ENCODE measurements at regions not wholly inside any gene's neighbourhood (a gene's known extent, or its start where the extent isn't known, plus 50 kb on each side); places are given as distances from the start of the nearest gene placed in this dataset.
"Not testable (repeated sequence)": the region's sequence is repeated elsewhere in the genome, so short reads cannot be mapped to it uniquely, and the experiment has no call there.

GRCh38 chr11:128157423-128158298, 429.7 kb downstream of the ETS1 start:
- no peak for DNase-seq (ENCODE audit: low spot score)
- intact Hi-C loops (cut with DNase I): no loop called here

- intact Hi-C loops (cut with DNase I): no loop called here
- no peak for DNase-seq (ENCODE audit: low spot score)
Measured at GRCh38 chr11:128156486-128156885, 430.9 kb downstream of the ETS1 start.

- intact Hi-C loops (cut with DNase I): no loop called here
- DNase-seq (ENCODE audit: low spot score): no peak
Measured at GRCh38 chr11:128155590-128155989, 431.8 kb downstream of the ETS1 start.

DNA sequence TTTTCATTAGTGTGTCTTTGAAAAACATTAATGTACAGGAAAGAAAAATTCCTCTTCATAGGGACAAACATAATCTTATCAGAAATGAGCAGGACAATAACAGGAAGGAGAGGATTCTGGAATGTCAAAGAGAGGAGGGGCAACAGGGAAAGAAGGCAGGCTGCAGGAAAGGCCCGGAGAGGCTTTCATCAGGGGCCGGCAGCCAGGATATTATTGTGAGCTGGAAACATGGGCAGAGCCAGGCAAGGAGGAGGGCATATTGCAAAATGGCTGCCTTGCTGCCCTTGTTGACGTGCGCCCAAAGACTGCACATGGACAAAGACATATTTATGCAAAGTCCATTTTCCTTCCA, 433.7 kb downstream of the ETS1 start:
- no peak for DNase-seq (ENCODE audit: low spot score)
- intact Hi-C loops (cut with DNase I): no loop called here

- intact Hi-C loops (cut with DNase I): no loop called here
Measured at GRCh38 chr11:128152796-128153696, 434.3 kb downstream of the ETS1 start.

DNA sequence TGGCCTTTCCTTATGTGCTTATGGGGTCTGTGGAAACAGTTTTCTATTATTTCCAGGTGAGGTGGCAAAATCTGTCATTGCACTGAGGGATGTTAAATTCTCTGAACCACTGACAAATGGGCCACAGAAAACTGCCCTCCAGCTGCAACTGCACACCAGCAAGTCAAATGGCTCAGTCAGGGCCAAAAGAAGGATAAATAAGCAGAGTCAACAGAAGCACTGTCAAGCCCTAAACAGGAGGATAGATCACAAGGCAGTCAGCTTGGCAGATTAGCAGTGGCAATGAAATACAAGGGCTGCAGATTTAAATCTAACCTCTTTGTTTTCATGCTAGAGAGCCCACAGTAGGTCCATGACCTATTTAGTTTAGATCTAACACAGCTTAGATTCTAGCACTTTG, 435.6 kb downstream of the ETS1 start:
- intact Hi-C loops (cut with DNase I): no loop called here
- DNase-seq (ENCODE audit: low spot score): no peak

More at GRCh38 chr11:128152796-128153696, 434.3 kb downstream of the ETS1 start:
- no peak for DNase-seq (ENCODE audit: low spot score)

DNA sequence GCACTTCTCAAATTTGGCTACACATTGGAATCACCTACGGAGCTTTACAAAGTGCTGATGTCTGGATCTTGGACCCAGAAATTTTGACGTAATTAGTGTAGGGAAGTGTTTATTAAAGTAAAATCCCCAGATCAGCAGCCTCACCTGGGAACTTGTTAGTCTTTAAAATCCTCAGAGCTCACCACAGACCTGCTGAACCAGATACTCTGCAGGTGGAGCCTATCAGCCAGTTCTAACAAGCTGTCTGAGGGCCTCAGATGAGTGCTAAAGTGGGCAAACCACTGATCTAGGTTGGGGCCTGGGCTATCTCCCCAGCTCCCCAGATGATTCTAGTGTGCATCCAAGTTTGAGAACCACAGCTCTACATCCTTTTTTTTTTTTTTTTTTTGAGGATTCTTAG, 436.0 kb downstream of the ETS1 start:
- intact Hi-C loops (cut with DNase I): no loop called here
- no peak for DNase-seq (ENCODE audit: low spot score)

GRCh38 chr11:128148208-128148607, 439.1 kb downstream of the ETS1 start:
- no peak for DNase-seq (ENCODE audit: low spot score)
- intact Hi-C loops (cut with DNase I): no loop called here

GRCh38 chr11:128146926-128147605, 440.3 kb downstream of the ETS1 start:
- DNase-seq (ENCODE audit: low spot score): no peak
- intact Hi-C loops (cut with DNase I): no loop called here

GRCh38 chr11:128140293-128140692, 447.1 kb downstream of the ETS1 start:
- intact Hi-C loops (cut with DNase I); DNase-seq (ENCODE audit: low spot score): not testable (repeated sequence)

DNA sequence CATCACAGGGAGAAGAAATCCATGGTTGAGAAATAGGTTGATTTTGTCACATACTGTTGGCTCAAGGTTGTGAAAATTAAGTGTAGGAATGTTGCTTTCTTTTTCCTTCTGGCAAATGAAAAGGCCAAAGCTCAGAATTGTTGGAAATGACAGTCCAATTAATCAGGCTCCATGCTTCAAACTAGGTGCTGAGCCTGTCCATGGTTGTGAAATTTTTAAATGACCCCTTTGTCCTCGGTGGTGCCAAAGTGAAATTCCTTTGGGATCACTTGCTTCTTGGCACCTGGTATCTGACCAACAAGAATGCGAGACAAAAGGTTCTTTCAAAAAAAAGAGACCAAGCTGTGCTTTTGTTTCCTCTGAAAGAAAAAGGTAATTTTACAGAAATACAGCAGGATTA, 451.9 kb downstream of the ETS1 start:
- intact Hi-C loops (cut with DNase I): no loop called here
- DNase-seq (ENCODE audit: low spot score): no peak

DNA sequence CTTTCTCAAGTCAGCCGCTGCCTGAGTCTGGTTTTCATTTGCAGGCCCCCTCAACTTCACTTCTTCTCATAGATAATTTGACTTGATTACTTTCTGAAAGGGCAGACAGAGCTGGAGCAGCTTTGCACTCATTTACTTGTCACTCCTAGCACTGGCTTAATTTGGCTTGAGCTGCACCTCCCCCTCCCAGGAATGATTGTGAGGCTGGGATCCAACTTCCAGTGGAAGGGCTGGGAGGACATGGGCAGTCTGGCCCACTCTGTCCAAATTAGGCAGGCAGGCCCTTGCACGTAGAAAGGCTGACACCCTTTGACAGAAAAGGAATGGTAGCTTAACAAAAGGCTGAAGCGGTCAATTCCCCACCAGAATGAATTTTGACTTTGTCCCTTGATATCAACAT, 453.9 kb downstream of the ETS1 start:
- no peak for DNase-seq (ENCODE audit: low spot score)
- intact Hi-C loops (cut with DNase I): no loop called here

GRCh38 chr11:128130052-128130451, 457.3 kb downstream of the ETS1 start:
- DNase-seq (ENCODE audit: low spot score): no peak
- intact Hi-C loops (cut with DNase I): no loop called here

DNA sequence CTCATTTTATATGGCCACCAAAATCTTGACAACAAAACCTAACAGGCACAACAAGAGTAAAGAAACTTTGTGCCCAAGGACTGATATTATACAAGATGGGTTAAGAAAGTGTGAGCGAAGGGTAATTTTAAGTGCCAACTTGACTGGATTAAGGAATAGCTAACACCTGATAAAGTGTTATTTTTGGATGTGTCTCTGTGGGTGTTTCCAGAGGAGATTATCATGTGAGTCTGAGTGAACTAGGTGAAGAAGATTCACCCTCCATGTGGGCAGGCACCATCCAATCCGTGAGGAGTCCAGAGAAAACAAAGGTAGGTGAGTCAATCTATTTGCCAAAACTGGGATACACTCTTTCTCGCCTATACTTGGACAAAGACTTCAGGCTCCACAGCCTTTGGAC, 461.6 kb downstream of the ETS1 start:
- no peak for DNase-seq (ENCODE audit: low spot score)
- intact Hi-C loops (cut with DNase I): no loop called here

DNA sequence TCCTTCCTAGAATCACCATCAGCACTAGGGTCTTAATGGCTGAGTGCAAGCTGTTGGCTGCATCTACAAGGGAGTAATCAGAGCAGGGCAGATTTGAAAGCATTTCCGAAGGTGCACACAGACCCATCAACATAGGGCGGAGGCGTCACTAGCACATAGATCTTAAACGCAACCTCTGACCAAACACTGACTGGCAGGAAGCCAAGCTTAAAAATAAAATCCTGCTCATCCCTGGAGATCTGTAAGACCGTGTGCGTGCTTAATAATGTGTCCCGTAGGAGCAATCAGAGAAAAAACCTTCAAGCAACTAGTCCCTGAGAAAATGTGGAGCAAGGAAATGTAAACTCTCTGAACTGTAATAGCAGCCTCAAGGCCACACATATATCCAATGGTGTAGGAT, 470.5 kb downstream of the ETS1 start:
- no peak for DNase-seq (ENCODE audit: low spot score)
- intact Hi-C loops (cut with DNase I): no loop called here

DNA sequence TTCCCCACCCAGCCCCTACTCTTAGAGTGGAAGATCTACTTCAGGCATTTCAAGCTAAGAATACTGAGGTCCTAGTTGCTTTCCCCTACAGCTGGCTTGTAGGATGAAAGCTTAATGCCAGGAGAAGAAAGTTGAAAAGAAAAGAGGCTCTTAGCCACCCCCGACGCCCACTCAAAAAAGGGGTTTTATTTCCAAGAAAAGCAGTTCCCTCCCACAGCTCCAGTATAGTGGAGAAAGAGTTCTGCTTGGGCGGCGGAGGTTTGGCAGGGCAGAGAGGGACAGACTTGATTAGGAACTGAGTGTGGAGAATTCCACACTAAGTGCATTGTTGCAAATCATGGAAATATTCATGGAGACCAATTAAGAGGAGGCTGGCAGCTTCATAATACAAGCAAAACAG, 470.9 kb downstream of the ETS1 start:
- intact Hi-C loops (cut with DNase I): no loop called here
- DNase-seq (ENCODE audit: low spot score): no peak

DNA sequence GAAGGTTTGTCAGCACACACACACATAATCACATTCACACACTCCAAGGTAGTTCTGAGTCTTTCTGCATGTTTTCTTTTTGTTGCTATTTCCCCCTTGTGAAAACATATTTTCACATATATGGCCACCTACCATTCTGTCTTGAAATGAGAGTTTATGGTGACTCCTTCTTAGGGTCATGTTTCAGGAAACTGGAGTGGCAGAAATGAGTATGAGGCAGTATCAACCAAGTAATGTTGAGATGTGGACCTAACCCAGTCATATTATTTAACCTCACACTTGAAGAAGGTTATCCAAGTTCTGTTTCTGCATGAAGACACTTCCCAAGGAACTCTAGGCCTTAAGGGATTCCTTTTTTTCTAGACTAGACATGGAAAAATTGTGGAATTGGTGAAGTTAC, 481.4 kb downstream of the ETS1 start:
- intact Hi-C loops (cut with DNase I): no loop called here
- no peak for DNase-seq (ENCODE audit: low spot score)

DNA sequence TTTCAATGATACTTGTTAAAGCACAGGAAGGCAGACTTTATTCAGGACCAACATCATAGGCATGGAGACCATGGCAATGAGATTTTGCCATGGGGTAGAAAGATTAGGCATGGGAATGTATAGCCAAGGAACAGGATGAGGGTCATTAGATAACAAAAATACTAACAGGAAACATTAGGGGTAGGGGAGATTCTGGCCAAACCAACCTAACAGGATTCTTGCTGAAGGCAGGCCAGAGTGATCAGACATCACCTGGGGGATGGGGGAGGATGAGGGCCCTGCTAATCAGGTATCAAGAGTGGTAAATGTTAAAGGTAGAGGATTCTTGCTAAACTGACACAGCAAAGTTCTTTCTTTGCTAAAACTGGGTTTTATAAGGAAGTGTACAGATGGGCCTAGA, 481.8 kb downstream of the ETS1 start:
- intact Hi-C loops (cut with DNase I): no loop called here
- DNase-seq (ENCODE audit: low spot score): no peak

DNA sequence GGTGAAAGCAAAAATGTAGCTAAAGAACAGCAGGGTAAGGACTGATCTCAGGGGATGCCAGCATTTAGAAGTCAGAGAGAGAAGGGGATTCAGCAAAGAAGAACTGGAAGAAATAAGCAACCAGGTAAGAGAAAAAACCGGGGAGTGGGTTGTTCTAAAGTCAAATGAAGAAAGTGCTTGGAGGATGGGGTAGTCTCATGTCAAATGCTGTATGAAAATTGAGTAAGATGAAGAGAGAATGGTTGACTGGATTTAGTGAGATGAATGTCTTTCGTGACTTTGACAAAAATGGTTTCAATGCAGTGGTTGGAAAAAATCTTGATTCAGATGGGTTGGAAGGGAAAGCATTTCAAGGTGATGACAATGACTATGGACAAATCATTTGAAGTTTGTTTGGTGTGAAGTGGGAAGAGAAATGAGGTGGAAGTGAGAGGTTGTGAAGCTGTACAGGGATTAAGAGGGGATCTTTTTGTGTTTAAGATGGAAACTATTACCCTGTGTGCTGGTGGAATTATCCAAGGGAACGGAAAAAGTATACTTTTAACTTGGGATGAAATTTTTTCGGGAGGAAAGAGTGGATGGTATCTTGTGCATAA, 484.0 kb downstream of the ETS1 start:
- intact Hi-C loops (cut with DNase I): no loop called here

GRCh38 chr11:128098781-128099180, 488.6 kb downstream of the ETS1 start:
- DNase-seq (ENCODE audit: low spot score): no peak
- intact Hi-C loops (cut with DNase I): no loop called here

More for the DNA sequence above, 484.0 kb downstream of the ETS1 start:
- no peak for DNase-seq (ENCODE audit: low spot score)
